Upper lobe of left lung (tissue), 6 donors: ENCODE measurements at regions not wholly inside any gene's neighbourhood (a gene's known extent, or its start where the extent isn't known, plus 50 kb on each side); places are given as distances from the start of the nearest gene placed in this dataset.
A peak's percentile ranks its signal among the peaks of the same experiment; 100 is the strongest.

Experiments
- ATAC-seq, 2 donors: fragments of 200-7000 bp; cut with Tn5 transposase; one replicate each; pipeline ENCODE4 v1.9.1; 2022; ENCODE audit warnings: mild to moderate bottlenecking in 2 of 2, moderate library complexity in 2 of 2; ENCODE audit not compliant: low FRiP score in 2 of 2
- DNase-seq, 2 donors: peaks; one replicate each; pipeline ENCODE4 v3.0.0-alpha.2; 2019 to 2020
- H3K27ac ChIP-seq, 4 donors: fragments of 200-600 bp; sonication (generic); one replicate each; pipeline ENCODE4 v1.5.1; 2016 to 2019
- H3K27me3 ChIP-seq, 4 donors: fragments of 200-600 bp; sonication (generic); one replicate each; pipeline ENCODE4 v1.5.1; 2017 to 2019
- H3K36me3 ChIP-seq, 4 donors: fragments of 200-600 bp; sonication (generic); one replicate each; pipeline ENCODE4 v1.5.1; 2016 to 2019
- H3K4me1 ChIP-seq, 4 donors: fragments of 200-600 bp; sonication (generic); one replicate each; pipeline ENCODE4 v1.5.1; 2018 to 2019
- H3K4me3 ChIP-seq, 4 donors: fragments of 200-600 bp; sonication (generic); one replicate each; pipeline ENCODE4 v1.5.1; 2017 to 2019; ENCODE audit warnings: mild to moderate bottlenecking in 2 of 4, moderate library complexity in 1 of 4
- H3K9me3 ChIP-seq, 4 donors: fragments of 200-600 bp; sonication (generic); one replicate each; pipeline ENCODE4 v1.5.1; 2018 to 2019
- EP300 ChIP-seq, 4 donors: sonication (generic); formaldehyde crosslinking; IDR thresholded peaks; one replicate each; pipeline ENCODE4 v1.5.1; 2017; ENCODE audit warnings: antibody characterized with exemption in 4 of 4, control low read depth in 2 of 4
- POLR2A ChIP-seq, 4 donors: fragments of 450-650 bp; IDR thresholded peaks; one replicate each; pipeline ENCODE4 v1.5.1; 2016 to 2017; ENCODE audit warnings: antibody characterized with exemption in 4 of 4, mild to moderate bottlenecking in 2 of 4
- POLR2AphosphoS5 ChIP-seq, 2 donors: sonication (generic); formaldehyde crosslinking; IDR thresholded peaks; one replicate each; pipeline ENCODE4 v1.5.1; 2017; ENCODE audit warnings: antibody characterized with exemption in 2 of 2
- WGBS, 2 donors: methylation state at CpG; one replicate each; pipeline ENCODE4 v1.1.5; 2017 to 2018; 5-methylcytosine and 5-hydroxymethylcytosine counted together
- TF ChIP-seq, protein P1 (sequence below), 6 experiments: fragments of 450-650 bp in 4 of 6; fragments of 200-600 bp in 2 of 6; sonication (generic) in 2 of 6; IDR thresholded peaks; one replicate each; pipeline ENCODE4 v1.5.1; 2016 to 2019; ENCODE audit warnings: antibody characterized with exemption in 6 of 6
- donor health status: DM: no; HTN: no; CAD: no; lungs with moderate emphysema.
- donor health status: DM: no; HTN: yes; CAD: no; lungs with severe emphysema.

DNA sequence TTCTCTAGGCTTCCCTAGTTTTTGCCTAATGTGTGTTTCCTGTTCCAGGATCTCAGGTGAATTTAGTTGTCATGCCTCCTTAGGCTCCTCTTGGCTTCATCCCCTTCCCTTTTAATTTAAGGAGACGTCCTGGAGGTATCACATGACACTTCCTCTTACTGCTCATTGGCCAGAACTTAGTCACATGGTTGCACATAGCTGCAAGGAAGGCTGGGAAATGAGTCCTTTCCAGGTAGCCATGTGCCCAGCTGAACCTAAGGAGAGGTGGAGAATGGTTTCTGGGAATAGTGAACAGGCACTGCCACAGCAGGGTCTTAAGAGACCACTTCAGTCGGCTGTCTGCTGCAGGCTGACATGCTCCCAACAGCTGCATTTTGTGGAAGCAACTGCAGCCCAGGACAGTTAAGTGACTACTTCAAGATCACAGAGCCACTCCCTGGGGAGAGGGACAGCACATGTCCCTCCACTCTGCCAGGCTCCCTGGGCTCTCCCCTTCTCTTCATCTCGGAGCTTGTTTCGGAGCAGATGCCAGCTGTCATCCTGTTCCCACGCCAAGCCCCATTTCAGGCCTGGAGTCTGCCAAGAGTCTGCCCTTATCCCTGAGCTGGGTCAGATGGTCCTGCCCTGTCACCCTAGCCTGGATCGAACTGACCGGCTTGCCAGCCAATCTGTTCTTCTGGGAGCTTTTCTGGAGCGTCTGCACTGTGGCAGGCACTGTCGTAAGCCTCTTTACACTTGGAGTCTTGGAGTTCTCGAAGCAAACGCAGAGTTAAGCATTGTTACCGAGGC, 81.4 kb upstream of the FOXF1 start:
- 83 to 87% methylated on average over 11 to 12 of the region's 12 CpGs for WGBS, 2 donors
- no peaks in the 10 kb centered on the region for H3K36me3 ChIP-seq
- DNase-seq, result no peak
- ATAC-seq, result no peak
- H3K27me3 ChIP-seq, result no peaks in the 10 kb centered on the region
- TF ChIP-seq, protein P1, sequence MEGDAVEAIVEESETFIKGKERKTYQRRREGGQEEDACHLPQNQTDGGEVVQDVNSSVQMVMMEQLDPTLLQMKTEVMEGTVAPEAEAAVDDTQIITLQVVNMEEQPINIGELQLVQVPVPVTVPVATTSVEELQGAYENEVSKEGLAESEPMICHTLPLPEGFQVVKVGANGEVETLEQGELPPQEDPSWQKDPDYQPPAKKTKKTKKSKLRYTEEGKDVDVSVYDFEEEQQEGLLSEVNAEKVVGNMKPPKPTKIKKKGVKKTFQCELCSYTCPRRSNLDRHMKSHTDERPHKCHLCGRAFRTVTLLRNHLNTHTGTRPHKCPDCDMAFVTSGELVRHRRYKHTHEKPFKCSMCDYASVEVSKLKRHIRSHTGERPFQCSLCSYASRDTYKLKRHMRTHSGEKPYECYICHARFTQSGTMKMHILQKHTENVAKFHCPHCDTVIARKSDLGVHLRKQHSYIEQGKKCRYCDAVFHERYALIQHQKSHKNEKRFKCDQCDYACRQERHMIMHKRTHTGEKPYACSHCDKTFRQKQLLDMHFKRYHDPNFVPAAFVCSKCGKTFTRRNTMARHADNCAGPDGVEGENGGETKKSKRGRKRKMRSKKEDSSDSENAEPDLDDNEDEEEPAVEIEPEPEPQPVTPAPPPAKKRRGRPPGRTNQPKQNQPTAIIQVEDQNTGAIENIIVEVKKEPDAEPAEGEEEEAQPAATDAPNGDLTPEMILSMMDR (IDR thresholded peaks at IDR 0.05), result no peak
- TF ChIP-seq EP300 (IDR thresholded peaks at IDR 0.05) (no peak), POLR2A (IDR thresholded peaks at IDR 0.05) (no peak), POLR2AphosphoS5 (IDR thresholded peaks at IDR 0.05) (no peak)
- no peaks in the 10 kb centered on the region for H3K9me3 ChIP-seq
- H3K4me1 ChIP-seq, result no peaks in the 10 kb centered on the region
- no peak overlapping the region for H3K4me3 ChIP-seq
- no peak overlapping the region for H3K27ac ChIP-seq

DNA sequence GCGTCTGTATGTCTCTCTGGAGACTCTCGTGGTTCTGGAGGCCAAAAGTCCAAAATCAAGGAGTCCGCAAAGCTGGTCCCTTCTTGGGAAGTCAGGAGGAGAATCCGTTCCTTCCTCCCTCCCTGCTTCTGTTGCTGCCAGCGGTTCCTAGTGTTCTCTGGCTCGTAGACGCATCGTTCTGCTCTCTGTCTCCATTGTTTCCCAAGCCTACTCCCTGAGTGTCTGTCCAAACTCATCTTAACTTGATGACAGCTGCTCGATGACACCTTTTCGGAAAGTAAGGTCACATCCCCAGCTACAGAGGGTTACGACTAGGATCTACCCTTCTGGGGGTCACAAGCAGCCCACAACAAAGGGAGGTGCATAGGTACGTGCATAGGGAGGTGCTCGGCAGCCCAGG, 80.7 kb upstream of the FOXF1 start:
- ATAC-seq (no peak), DNase-seq (no peak)
- H3K27ac ChIP-seq, result no peak overlapping the region
- no peaks in the 10 kb centered on the region for H3K4me1 ChIP-seq
- H3K9me3 ChIP-seq, result no peaks in the 10 kb centered on the region
- no peaks in the 10 kb centered on the region for H3K27me3 ChIP-seq
- TF ChIP-seq EP300 (IDR thresholded peaks at IDR 0.05) (no peak), POLR2A (IDR thresholded peaks at IDR 0.05) (no peak)
- TF ChIP-seq, protein P1 (IDR thresholded peaks at IDR 0.05), result no peak
- 89% methylated on average over 12 to 13 of the region's 13 CpGs for WGBS, 2 donors
- no peaks in the 10 kb centered on the region for H3K36me3 ChIP-seq
- no peak overlapping the region for H3K4me3 ChIP-seq

DNA sequence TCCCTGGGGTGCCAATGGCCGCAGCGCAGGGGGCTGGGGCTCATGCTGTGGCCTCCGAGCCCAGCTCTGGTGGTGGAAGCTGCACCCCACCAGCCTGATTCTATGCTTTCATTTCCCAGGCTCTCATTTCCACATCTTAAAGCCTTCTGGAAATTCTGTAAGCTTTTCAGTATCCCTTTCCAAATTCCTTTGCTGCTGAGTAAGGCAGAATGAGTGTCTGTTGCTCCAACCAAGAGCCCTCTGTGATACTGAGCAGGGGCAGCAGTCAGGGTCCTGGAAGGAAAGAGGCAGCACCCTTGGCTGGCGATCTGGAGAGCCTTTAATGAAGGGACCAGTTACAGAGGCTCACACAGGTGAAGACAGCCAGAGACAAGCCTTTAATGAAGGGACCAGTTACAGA, 79.5 kb upstream of the FOXF1 start:
- Histone ChIP-seq H3K4me1 (no peaks in the 10 kb centered on the region), H3K4me3 (no peak overlapping the region), H3K27ac (no peak overlapping the region), H3K36me3 (no peaks in the 10 kb centered on the region), H3K27me3 (no peaks in the 10 kb centered on the region), H3K9me3 (no peaks in the 10 kb centered on the region)
- DNase-seq (no peak), ATAC-seq (no peak)
- WGBS, 2 donors, result 89 to 92% methylated on average over 3 to 4 of the region's 4 CpGs
- no peak for TF ChIP-seq POLR2A (IDR thresholded peaks at IDR 0.05)
- TF ChIP-seq EP300 (IDR thresholded peaks at IDR 0.05), result no peak
- TF ChIP-seq, protein P1 (IDR thresholded peaks at IDR 0.05), result no peak
- TF ChIP-seq POLR2AphosphoS5 (IDR thresholded peaks at IDR 0.05), result no peak

DNA sequence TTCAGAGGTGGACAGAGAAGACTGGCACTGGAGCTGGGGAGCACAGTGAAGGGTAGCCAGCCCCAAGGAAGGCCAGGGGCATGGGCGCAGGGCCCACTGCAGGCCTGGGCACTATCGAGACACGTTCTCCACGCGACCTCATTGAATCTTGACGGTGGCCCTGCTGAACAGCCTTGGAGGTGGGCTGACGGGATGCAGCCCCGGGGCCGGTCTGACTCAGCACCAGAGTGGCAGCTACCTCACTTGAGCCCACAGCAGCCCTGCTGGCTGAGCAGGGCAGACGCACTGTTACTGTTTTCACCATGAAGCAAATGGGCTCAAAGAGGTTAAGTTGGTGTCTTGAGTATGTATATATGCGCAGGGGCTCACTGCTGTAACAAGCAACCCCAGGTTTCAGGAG, 78.8 kb upstream of the FOXF1 start:
- WGBS, 2 donors, result 98 to 100% methylated on average over 2 to 10 of the region's 11 CpGs

More for the DNA sequence above, 78.8 kb upstream of the FOXF1 start:
- Histone ChIP-seq H3K4me1 (no peaks in the 10 kb centered on the region), H3K36me3 (no peaks in the 10 kb centered on the region), H3K9me3 (no peaks in the 10 kb centered on the region), H3K27me3 (no peaks in the 10 kb centered on the region), H3K27ac (no peak overlapping the region), H3K4me3 (no peak overlapping the region)
- ATAC-seq, result no peak
- peak in 1 of 2 donors; percentile 66 for DNase-seq
- no peak for TF ChIP-seq EP300 (IDR thresholded peaks at IDR 0.05)
- no peak for TF ChIP-seq POLR2A (IDR thresholded peaks at IDR 0.05)
- TF ChIP-seq POLR2AphosphoS5 (IDR thresholded peaks at IDR 0.05), result no peak
- TF ChIP-seq, protein P1 (IDR thresholded peaks at IDR 0.05), result no peak
